ENCODE measurements at regions not wholly inside any gene's neighbourhood (a gene's known extent, or its start where the extent isn't known, plus 50 kb on each side); places are given as distances from the start of the nearest gene placed in this dataset.
A peak's percentile ranks its signal among the peaks of the same experiment; 100 is the strongest.

- no peak for DNase-seq (ENCODE audit: low read depth in 4 of 6, low spot score in 6 of 6)
- H3K9me3 ChIP-seq (ENCODE audit: control insufficient read depth, insufficient read depth, low read length) = no peaks in the 10 kb centered on the region
- H3K4me1 ChIP-seq (ENCODE audit: control insufficient read depth, insufficient read depth, low read length) = peaks cover 5% of the 10 kb centered on the region
- no peak overlapping the region for H3K4me3 ChIP-seq (ENCODE audit: low read depth, low read length)
- no peak overlapping the region for H3K27ac ChIP-seq (ENCODE audit: low read depth, low read length)
- no peaks in the 10 kb centered on the region for H3K27me3 ChIP-seq (ENCODE audit: control insufficient read depth, insufficient read depth, low read length)
- no peaks in the 10 kb centered on the region for H3K36me3 ChIP-seq (ENCODE audit: control insufficient read depth, insufficient read depth, low read length)
Measured at GRCh38 chr3:3714572-3714971, 84.7 kb upstream of the LRRN1 start.

- Histone ChIP-seq H3K27me3 (ENCODE audit: control insufficient read depth, insufficient read depth, low read length) (no peaks in the 10 kb centered on the region), H3K27ac (ENCODE audit: low read depth, low read length) (no peak overlapping the region), H3K4me3 (ENCODE audit: low read depth, low read length) (no peak overlapping the region), H3K9me3 (ENCODE audit: control insufficient read depth, insufficient read depth, low read length) (no peaks in the 10 kb centered on the region), H3K4me1 (ENCODE audit: control insufficient read depth, insufficient read depth, low read length) (peaks cover 5% of the 10 kb centered on the region), H3K36me3 (ENCODE audit: control insufficient read depth, insufficient read depth, low read length) (no peaks in the 10 kb centered on the region)
- DNase-seq (ENCODE audit: low read depth in 4 of 6, low spot score in 6 of 6) = peak in 2 of 6 donors; percentile 51 to 76
- WGBS (ENCODE audit: insufficient coverage) = 27% methylated on average over 2 of the region's 6 CpGs
Measured at GRCh38 chr3:3712971-3713370, 86.3 kb upstream of the LRRN1 start.

GRCh38 chr3:3708769-3709115, 90.5 kb upstream of the LRRN1 start:
- Histone ChIP-seq H3K4me3 (ENCODE audit: low read depth, low read length) (no peak overlapping the region), H3K9me3 (ENCODE audit: control insufficient read depth, insufficient read depth, low read length) (no peaks in the 10 kb centered on the region), H3K27ac (ENCODE audit: low read depth, low read length) (no peak overlapping the region), H3K27me3 (ENCODE audit: control insufficient read depth, insufficient read depth, low read length) (no peaks in the 10 kb centered on the region), H3K36me3 (ENCODE audit: control insufficient read depth, insufficient read depth, low read length) (no peaks in the 10 kb centered on the region), H3K4me1 (ENCODE audit: control insufficient read depth, insufficient read depth, low read length) (peaks cover 5% of the 10 kb centered on the region)
- DNase-seq (ENCODE audit: low read depth in 4 of 6, low spot score in 6 of 6) = no peak

- H3K9me3 ChIP-seq (ENCODE audit: control insufficient read depth, insufficient read depth, low read length) = no peaks in the 10 kb centered on the region
Measured at GRCh38 chr3:3707858-3708768, 91.1 kb upstream of the LRRN1 start.

GRCh38 chr3:3705090-3705775, 94.0 kb upstream of the LRRN1 start:
- DNase-seq (ENCODE audit: low read depth in 4 of 6, low spot score in 6 of 6) = peak; percentile 58 to 93 (median 76)
- H3K27ac ChIP-seq (ENCODE audit: low read depth, low read length) = no peak overlapping the region
- H3K4me1 ChIP-seq (ENCODE audit: control insufficient read depth, insufficient read depth, low read length) = no peaks in the 10 kb centered on the region
- H3K9me3 ChIP-seq (ENCODE audit: control insufficient read depth, insufficient read depth, low read length) = no peaks in the 10 kb centered on the region
- no peaks in the 10 kb centered on the region for H3K27me3 ChIP-seq (ENCODE audit: control insufficient read depth, insufficient read depth, low read length)
- WGBS (ENCODE audit: insufficient coverage) = no CpG with 5 or more reads among the region's 6 CpGs
- no peaks in the 10 kb centered on the region for H3K36me3 ChIP-seq (ENCODE audit: control insufficient read depth, insufficient read depth, low read length)
- no peak overlapping the region for H3K4me3 ChIP-seq (ENCODE audit: low read depth, low read length)

More at GRCh38 chr3:3707858-3708768, 91.1 kb upstream of the LRRN1 start:
- WGBS (ENCODE audit: insufficient coverage) = 83% methylated on average over 1 of the region's 6 CpGs
- H3K4me1 ChIP-seq (ENCODE audit: control insufficient read depth, insufficient read depth, low read length) = peaks cover under 1% of the 10 kb centered on the region
- DNase-seq (ENCODE audit: low read depth in 4 of 6, low spot score in 6 of 6) = no peak
- H3K27ac ChIP-seq (ENCODE audit: low read depth, low read length) = no peak overlapping the region
- no peaks in the 10 kb centered on the region for H3K36me3 ChIP-seq (ENCODE audit: control insufficient read depth, insufficient read depth, low read length)
- no peak overlapping the region for H3K4me3 ChIP-seq (ENCODE audit: low read depth, low read length)
- H3K27me3 ChIP-seq (ENCODE audit: control insufficient read depth, insufficient read depth, low read length) = no peaks in the 10 kb centered on the region

GRCh38 chr3:3701949-3702348, 97.3 kb upstream of the LRRN1 start:
- Histone ChIP-seq H3K27ac (ENCODE audit: low read depth, low read length) (no peak overlapping the region), H3K4me1 (ENCODE audit: control insufficient read depth, insufficient read depth, low read length) (no peaks in the 10 kb centered on the region), H3K9me3 (ENCODE audit: control insufficient read depth, insufficient read depth, low read length) (no peaks in the 10 kb centered on the region), H3K4me3 (ENCODE audit: low read depth, low read length) (no peak overlapping the region), H3K27me3 (ENCODE audit: control insufficient read depth, insufficient read depth, low read length) (no peaks in the 10 kb centered on the region), H3K36me3 (ENCODE audit: control insufficient read depth, insufficient read depth, low read length) (no peaks in the 10 kb centered on the region)
- 95% methylated on average over 4 of the region's 5 CpGs for WGBS (ENCODE audit: insufficient coverage)
- no peak for DNase-seq (ENCODE audit: low read depth in 4 of 6, low spot score in 6 of 6)

GRCh38 chr3:3699816-3700633, 99.2 kb upstream of the LRRN1 start:
- Histone ChIP-seq H3K27me3 (ENCODE audit: control insufficient read depth, insufficient read depth, low read length) (no peaks in the 10 kb centered on the region), H3K36me3 (ENCODE audit: control insufficient read depth, insufficient read depth, low read length) (no peaks in the 10 kb centered on the region), H3K4me3 (ENCODE audit: low read depth, low read length) (no peak overlapping the region), H3K4me1 (ENCODE audit: control insufficient read depth, insufficient read depth, low read length) (no peaks in the 10 kb centered on the region), H3K27ac (ENCODE audit: low read depth, low read length) (no peak overlapping the region), H3K9me3 (ENCODE audit: control insufficient read depth, insufficient read depth, low read length) (no peaks in the 10 kb centered on the region)
- DNase-seq (ENCODE audit: low read depth in 4 of 6, low spot score in 6 of 6) = no peak
- WGBS (ENCODE audit: insufficient coverage) = 71% methylated on average over 2 of the region's 7 CpGs

GRCh38 chr3:3699407-3699806, 99.8 kb upstream of the LRRN1 start:
- WGBS (ENCODE audit: insufficient coverage) = 90% methylated on average over 5 of the region's 5 CpGs

GRCh38 chr3:3696345-3696744, 102.9 kb upstream of the LRRN1 start:
- no peak for DNase-seq (ENCODE audit: low read depth in 4 of 6, low spot score in 6 of 6)
- Histone ChIP-seq H3K36me3 (ENCODE audit: control insufficient read depth, insufficient read depth, low read length) (no peaks in the 10 kb centered on the region), H3K27me3 (ENCODE audit: control insufficient read depth, insufficient read depth, low read length) (no peaks in the 10 kb centered on the region), H3K9me3 (ENCODE audit: control insufficient read depth, insufficient read depth, low read length) (no peaks in the 10 kb centered on the region), H3K27ac (ENCODE audit: low read depth, low read length) (no peak overlapping the region), H3K4me1 (ENCODE audit: control insufficient read depth, insufficient read depth, low read length) (no peaks in the 10 kb centered on the region), H3K4me3 (ENCODE audit: low read depth, low read length) (no peak overlapping the region)
- 63% methylated on average over 1 of the region's 5 CpGs for WGBS (ENCODE audit: insufficient coverage)

More at GRCh38 chr3:3699407-3699806, 99.8 kb upstream of the LRRN1 start:
- Histone ChIP-seq H3K9me3 (ENCODE audit: control insufficient read depth, insufficient read depth, low read length) (no peaks in the 10 kb centered on the region), H3K4me1 (ENCODE audit: control insufficient read depth, insufficient read depth, low read length) (no peaks in the 10 kb centered on the region), H3K36me3 (ENCODE audit: control insufficient read depth, insufficient read depth, low read length) (no peaks in the 10 kb centered on the region), H3K27ac (ENCODE audit: low read depth, low read length) (no peak overlapping the region), H3K4me3 (ENCODE audit: low read depth, low read length) (no peak overlapping the region), H3K27me3 (ENCODE audit: control insufficient read depth, insufficient read depth, low read length) (no peaks in the 10 kb centered on the region)
- DNase-seq (ENCODE audit: low read depth in 4 of 6, low spot score in 6 of 6) = no peak

All from spinal cord (tissue), 9 donors.